GM21515 (cell line): ENCODE measurements at regions not wholly inside any gene's neighbourhood (a gene's known extent, or its start where the extent isn't known, plus 50 kb on each side); places are given as distances from the start of the nearest gene placed in this dataset.

Source experiments
- ATAC-seq: cut with Tn5 transposase; IDR thresholded peaks from one replicate; pipeline ENCODE4 v1.9.1; 2021; ENCODE audit not compliant: unreplicated experiment

- ATAC-seq: no peak
These were observed 193.1 kb downstream of the SLIT2 start for GRCh38 chr4:20444599-20445337.

GRCh38 chr4:20445933-20446723 is 194.4 kb downstream of the SLIT2 start:
- ATAC-seq: no peak

GRCh38 chr4:20447103-20447502 is 195.4 kb downstream of the SLIT2 start:
- no peak for ATAC-seq

- no peak for ATAC-seq
These were observed 200.3 kb downstream of the SLIT2 start for GRCh38 chr4:20451986-20452385.

GRCh38 chr4:20454515-20454914 is 202.8 kb downstream of the SLIT2 start:
- no peak for ATAC-seq

GRCh38 chr4:20456407-20456806 is 204.7 kb downstream of the SLIT2 start:
- ATAC-seq: no peak

- ATAC-seq: no peak
These were observed 210.9 kb downstream of the SLIT2 start for GRCh38 chr4:20462426-20463175.

GRCh38 chr4:20463176-20463430 is 211.4 kb downstream of the SLIT2 start:
- no peak for ATAC-seq

GRCh38 chr4:20464381-20464780 is 212.7 kb downstream of the SLIT2 start:
- ATAC-seq: no peak

- ATAC-seq: no peak
These were observed 222.4 kb downstream of the SLIT2 start for GRCh38 chr4:20474119-20474518.

GRCh38 chr4:20478412-20478811 is 221.8 kb upstream of the PACRGL start:
- ATAC-seq: no peak

- no peak for ATAC-seq
These were observed 219.9 kb upstream of the PACRGL start for GRCh38 chr4:20480165-20480947.

- no peak for ATAC-seq
These were observed 216.8 kb upstream of the PACRGL start for GRCh38 chr4:20483416-20483815.

- ATAC-seq: no peak
These were observed 213.8 kb upstream of the PACRGL start for GRCh38 chr4:20486433-20486832.

GRCh38 chr4:20487446-20487845 is 212.8 kb upstream of the PACRGL start:
- ATAC-seq: no peak

GRCh38 chr4:20487852-20488251 is 212.4 kb upstream of the PACRGL start:
- no peak for ATAC-seq

- ATAC-seq: no peak
These were observed 209.5 kb upstream of the PACRGL start for GRCh38 chr4:20490734-20491133.

- no peak for ATAC-seq
These were observed 206.4 kb upstream of the PACRGL start for GRCh38 chr4:20493761-20494353.

GRCh38 chr4:20496068-20496467 is 204.2 kb upstream of the PACRGL start:
- ATAC-seq: no peak

- ATAC-seq: no peak
These were observed 196.1 kb upstream of the PACRGL start for GRCh38 chr4:20504146-20504545.

- ATAC-seq: no peak
These were observed 194.3 kb upstream of the PACRGL start for GRCh38 chr4:20505927-20506326.
